Skeletal muscle tissue (tissue), 3 donors: ENCODE measurements at regions not wholly inside any gene's neighbourhood (a gene's known extent, or its start where the extent isn't known, plus 50 kb on each side); places are given as distances from the start of the nearest gene placed in this dataset.

Experiments
- H3K27ac ChIP-seq: one replicate; pipeline ENCODE4 v1.7.0; 2013; ENCODE audit warnings: mild to moderate bottlenecking, low read depth, low read length, inconsistent platforms
- H3K27me3 ChIP-seq, 3 donors: one replicate each; pipeline ENCODE4 v1.7.0; 2013; ENCODE audit warnings: low read length in 3 of 3; ENCODE audit not compliant: control insufficient read depth in 3 of 3, insufficient read depth in 3 of 3
- H3K36me3 ChIP-seq, 3 donors: one replicate each; pipeline ENCODE4 v1.7.0; 2013; ENCODE audit warnings: low read length in 3 of 3; ENCODE audit not compliant: control insufficient read depth in 3 of 3, insufficient read depth in 3 of 3
- H3K4me1 ChIP-seq, 3 donors: one replicate each; pipeline ENCODE4 v1.7.0; 2013; ENCODE audit warnings: low read length in 3 of 3, mild to moderate bottlenecking in 3 of 3; ENCODE audit not compliant: control insufficient read depth in 3 of 3, insufficient read depth in 3 of 3
- H3K4me3 ChIP-seq, 3 donors: one replicate each; pipeline ENCODE4 v1.7.0; 2013; ENCODE audit warnings: low read length in 3 of 3
- H3K9ac ChIP-seq, 3 donors: one replicate each; pipeline ENCODE4 v1.7.0; 2013; ENCODE audit warnings: low read length in 3 of 3, mild to moderate bottlenecking in 3 of 3, moderate library complexity in 2 of 3, low read depth in 1 of 3
- H3K9me3 ChIP-seq, 3 donors: one replicate each; pipeline ENCODE4 v1.7.0; 2013; ENCODE audit warnings: low read length in 3 of 3; ENCODE audit not compliant: control insufficient read depth in 3 of 3
- donor health status: Osteomylitis.

DNA sequence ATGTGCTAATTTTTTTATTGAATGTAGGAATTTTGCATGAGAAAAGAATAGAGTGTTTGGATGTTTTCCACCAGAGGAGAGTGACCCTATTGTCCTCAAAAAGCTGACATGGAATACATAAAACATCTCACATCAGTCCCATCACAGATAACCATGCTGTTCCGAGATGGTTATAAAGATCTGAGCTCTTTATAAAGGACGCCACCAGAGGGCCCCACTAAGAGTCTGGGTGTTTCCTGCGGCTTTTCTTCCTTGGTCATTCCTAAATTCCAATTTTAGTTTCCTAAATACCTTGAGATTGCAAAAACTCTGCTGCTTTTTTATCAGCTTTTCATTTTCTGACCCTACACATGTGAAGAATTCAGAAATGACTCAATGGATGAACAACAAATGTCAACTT is 504.5 kb upstream of the FRG1 start:
- Histone ChIP-seq H3K36me3 (no peaks in the 10 kb centered on the region), H3K4me1 (no peaks in the 10 kb centered on the region), H3K27me3 (no peaks in the 10 kb centered on the region), H3K9me3 (peaks cover 0 to 4% (median 3%) of the 10 kb centered on the region in 3 donors), H3K27ac (no peak overlapping the region), H3K4me3 (no peak overlapping the region), H3K9ac (no peak overlapping the region)

DNA sequence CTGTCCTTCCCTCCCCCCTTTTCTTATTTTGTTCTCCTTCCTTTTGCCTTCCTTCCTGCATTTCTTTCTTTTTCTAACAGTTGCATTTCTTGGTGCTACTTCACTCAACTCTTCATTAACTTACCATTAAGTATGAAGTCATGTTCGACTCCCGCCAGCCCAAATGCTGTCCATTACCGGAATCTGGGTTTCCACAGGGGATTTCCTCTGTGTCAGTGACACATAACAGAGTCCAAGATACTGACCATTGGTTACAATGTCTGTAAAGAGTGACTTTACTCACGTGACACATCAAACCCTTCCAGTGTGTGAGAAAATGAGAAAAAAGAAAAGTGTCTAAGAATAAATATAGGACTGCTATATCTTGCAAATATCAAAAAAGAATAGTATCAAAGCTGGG is 500.0 kb upstream of the FRG1 start:
- no peaks in the 10 kb centered on the region for H3K4me1 ChIP-seq
- H3K27ac ChIP-seq: no peak overlapping the region
- H3K27me3 ChIP-seq: no peaks in the 10 kb centered on the region
- no peak overlapping the region for H3K9ac ChIP-seq
- H3K36me3 ChIP-seq: no peaks in the 10 kb centered on the region
- H3K4me3 ChIP-seq: no peak overlapping the region
- peaks cover 0 to 3% (median 0%) of the 10 kb centered on the region in 3 donors for H3K9me3 ChIP-seq

DNA sequence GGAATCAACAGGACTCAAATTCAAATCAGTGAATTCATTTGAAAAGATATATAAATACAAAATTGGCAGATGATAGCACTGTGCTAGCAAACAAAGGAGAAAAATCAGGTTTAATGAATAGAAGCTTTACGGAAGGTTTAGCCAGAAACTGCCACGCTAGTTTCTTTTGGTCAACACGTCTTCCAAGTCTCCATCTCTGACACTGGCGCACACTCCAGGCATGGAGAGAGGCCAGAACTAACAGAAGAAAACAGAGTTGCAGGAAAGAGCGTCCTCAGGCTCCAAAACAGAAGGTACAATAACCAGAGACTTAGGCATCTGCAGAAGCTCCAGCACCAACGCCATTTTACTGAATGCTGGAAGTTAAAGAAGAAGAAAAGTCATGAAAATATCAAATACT is 497.3 kb upstream of the FRG1 start:
- Histone ChIP-seq H3K9ac (no peak overlapping the region), H3K27ac (no peak overlapping the region), H3K4me1 (no peaks in the 10 kb centered on the region), H3K27me3 (no peaks in the 10 kb centered on the region), H3K4me3 (no peak overlapping the region), H3K36me3 (no peaks in the 10 kb centered on the region), H3K9me3 (peaks cover 0 to under 1% (median 0%) of the 10 kb centered on the region in 3 donors)

DNA sequence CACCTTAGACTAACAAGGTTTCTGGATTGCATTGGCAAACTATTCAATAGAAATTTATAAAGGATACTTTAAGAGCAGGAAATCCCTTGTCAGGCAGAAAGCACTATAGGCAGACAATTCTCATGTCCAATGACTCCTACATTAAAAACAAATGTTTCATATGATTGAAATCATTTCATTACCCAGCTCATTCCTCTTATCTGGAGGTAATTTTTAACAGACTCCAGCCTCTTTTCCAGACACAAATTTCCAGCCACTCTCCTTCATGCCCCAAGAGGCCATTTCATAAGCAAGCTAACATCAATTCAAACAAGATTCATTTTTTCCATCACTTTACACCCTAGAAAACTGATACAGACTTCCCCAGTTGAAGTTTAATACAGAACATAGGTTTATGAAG is 495.1 kb upstream of the FRG1 start:
- no peak overlapping the region for H3K4me3 ChIP-seq

DNA sequence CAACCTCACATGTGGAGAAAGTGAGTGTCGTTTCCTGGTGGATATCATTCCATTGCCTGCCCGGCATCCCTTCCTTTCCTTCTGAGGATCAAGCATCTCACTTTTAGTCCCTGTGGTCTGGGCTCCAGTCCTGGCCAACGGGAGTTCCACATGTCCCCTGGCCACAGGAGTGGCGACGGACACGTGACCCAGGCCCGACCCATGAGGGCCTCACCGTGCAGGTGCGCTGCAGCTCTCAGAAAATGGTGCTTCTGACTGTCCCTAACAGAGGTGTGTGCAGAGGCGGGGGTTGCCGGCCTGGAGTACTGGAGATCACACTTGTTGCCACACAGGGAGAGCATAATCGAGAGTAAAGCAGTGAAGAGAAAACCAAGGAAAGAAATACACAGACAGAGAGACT is 476.9 kb upstream of the FRG1 start:
- no peak overlapping the region for H3K27ac ChIP-seq
- H3K4me3 ChIP-seq: no peak overlapping the region
- H3K36me3 ChIP-seq: no peaks in the 10 kb centered on the region
- H3K9ac ChIP-seq: no peak overlapping the region
- H3K9me3 ChIP-seq: peaks cover 0 to 2% (median 0%) of the 10 kb centered on the region in 3 donors
- H3K4me1 ChIP-seq: no peaks in the 10 kb centered on the region
- H3K27me3 ChIP-seq: no peaks in the 10 kb centered on the region

More for the DNA sequence above, 495.1 kb upstream of the FRG1 start:
- Histone ChIP-seq H3K27ac (no peak overlapping the region), H3K9ac (no peak overlapping the region), H3K9me3 (peaks cover 0 to 4% (median 0%) of the 10 kb centered on the region in 3 donors), H3K27me3 (no peaks in the 10 kb centered on the region), H3K36me3 (no peaks in the 10 kb centered on the region), H3K4me1 (no peaks in the 10 kb centered on the region)

DNA sequence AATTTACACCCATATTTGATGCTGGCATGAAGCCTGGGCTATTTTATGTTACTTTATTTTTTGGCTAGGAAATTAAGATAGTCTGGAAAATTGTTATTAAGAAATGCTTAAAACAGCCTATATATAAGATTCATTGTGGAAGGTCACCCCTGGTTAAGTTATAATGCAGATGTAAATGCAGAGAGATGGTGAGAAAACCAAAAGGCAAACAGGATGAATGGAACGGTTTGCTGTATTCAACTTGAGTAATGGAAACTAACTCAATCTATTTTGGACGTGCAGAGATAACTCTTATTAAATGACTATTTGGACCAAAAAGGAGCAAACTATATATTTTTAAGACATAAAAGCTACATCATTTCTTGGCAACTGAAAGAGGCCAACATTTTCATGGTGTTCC is 446.3 kb upstream of the FRG1 start:
- no peaks in the 10 kb centered on the region for H3K9me3 ChIP-seq
- H3K36me3 ChIP-seq: no peaks in the 10 kb centered on the region
- H3K27ac ChIP-seq: no peak overlapping the region
- H3K27me3 ChIP-seq: no peaks in the 10 kb centered on the region
- H3K4me1 ChIP-seq: no peaks in the 10 kb centered on the region
- H3K4me3 ChIP-seq: no peak overlapping the region
- no peak overlapping the region for H3K9ac ChIP-seq

DNA sequence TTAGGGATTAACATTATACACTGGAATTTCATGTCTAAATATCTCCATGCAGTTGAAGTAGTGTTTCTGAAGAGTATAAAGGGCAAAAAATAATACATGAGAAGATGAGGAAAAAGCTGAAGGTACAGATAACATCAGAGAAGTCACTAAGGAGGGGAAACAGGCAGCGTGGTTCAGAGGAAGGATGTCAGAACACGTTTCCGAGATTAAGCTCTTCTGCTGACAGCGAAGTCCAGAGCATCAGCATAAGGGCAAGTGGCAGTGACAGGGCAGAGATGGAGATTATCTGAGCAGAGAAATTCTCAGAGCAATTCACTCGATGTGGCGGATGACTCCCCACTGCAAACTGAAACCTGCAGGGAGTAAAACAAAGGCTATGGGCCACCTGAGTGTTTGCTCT is 443.2 kb upstream of the FRG1 start:
- Histone ChIP-seq H3K4me1 (no peaks in the 10 kb centered on the region), H3K9ac (no peak overlapping the region), H3K9me3 (peaks cover 0 to 2% (median 0%) of the 10 kb centered on the region in 3 donors), H3K27me3 (no peaks in the 10 kb centered on the region), H3K4me3 (no peak overlapping the region), H3K36me3 (no peaks in the 10 kb centered on the region), H3K27ac (no peak overlapping the region)

DNA sequence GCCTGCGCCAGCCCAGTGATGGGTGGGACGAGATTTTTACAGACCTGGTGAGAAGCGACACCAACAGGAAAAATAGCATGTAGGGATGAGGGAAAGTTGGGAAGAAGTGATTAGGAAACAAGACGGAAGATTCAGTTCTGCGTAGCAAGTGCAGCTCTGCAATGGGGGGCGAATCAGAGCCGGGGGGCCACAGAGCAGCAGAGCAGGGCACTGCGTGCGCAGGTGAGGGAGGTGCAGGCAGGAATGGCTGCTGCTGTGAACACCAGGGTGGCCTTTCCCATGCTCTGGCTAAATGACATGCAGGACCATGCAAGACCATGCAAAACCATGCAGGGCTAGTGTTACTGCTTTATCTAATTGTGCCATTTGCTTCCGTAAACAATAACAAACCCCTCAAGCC is 442.7 kb upstream of the FRG1 start:
- no peak overlapping the region for H3K27ac ChIP-seq
- H3K4me1 ChIP-seq: no peaks in the 10 kb centered on the region
- no peak overlapping the region for H3K4me3 ChIP-seq
- H3K27me3 ChIP-seq: no peaks in the 10 kb centered on the region
- H3K36me3 ChIP-seq: no peaks in the 10 kb centered on the region
- no peak overlapping the region for H3K9ac ChIP-seq
- peaks cover 0 to 2% (median 0%) of the 10 kb centered on the region in 3 donors for H3K9me3 ChIP-seq

DNA sequence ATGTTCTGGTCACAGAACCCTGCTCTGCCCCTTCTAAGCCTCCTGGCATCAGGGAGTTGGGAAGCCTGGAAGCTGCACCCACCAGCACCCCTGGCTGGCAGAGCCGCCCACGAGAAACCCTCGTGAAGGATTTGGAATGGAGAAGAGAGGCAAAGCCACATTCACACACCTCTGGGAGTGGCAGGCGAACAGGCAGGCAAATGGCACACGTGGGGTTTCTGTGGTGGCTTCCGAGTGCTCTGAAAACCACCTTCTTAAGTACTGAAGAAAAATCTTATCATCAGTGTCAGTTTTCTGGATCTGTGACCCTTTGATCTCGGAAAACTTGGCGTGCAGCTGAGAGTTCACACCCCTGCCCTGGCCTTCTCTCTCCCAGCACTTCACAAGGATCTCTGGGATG is 442.2 kb upstream of the FRG1 start:
- Histone ChIP-seq H3K4me1 (no peaks in the 10 kb centered on the region), H3K9me3 (peaks cover 0 to 2% (median 0%) of the 10 kb centered on the region in 3 donors), H3K27me3 (no peaks in the 10 kb centered on the region), H3K27ac (no peak overlapping the region), H3K36me3 (no peaks in the 10 kb centered on the region), H3K4me3 (no peak overlapping the region), H3K9ac (no peak overlapping the region)

DNA sequence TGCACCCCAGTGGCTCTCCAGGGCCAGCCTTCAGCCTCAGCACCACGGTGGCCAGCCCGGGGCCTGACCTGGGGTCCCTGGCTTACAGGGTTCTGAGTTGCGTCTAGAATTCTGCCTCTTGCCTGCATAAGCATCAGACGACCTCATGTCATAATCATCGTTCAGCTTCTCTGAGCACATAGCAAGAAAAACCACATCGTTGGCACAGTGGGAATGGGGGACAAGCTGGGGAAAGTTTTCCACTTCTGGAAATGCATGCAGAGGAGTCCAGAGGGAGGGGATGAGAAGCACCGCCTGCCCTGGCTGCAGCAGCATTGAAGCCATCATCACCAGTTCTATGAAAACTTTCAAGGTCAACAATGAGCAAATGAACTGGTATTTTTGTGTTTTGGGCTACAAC is 441.0 kb upstream of the FRG1 start:
- H3K27me3 ChIP-seq: no peaks in the 10 kb centered on the region
- no peak overlapping the region for H3K4me3 ChIP-seq
- no peak overlapping the region for H3K9ac ChIP-seq
- no peaks in the 10 kb centered on the region for H3K36me3 ChIP-seq
- no peak overlapping the region for H3K27ac ChIP-seq
- peaks cover 0 to 2% (median 0%) of the 10 kb centered on the region in 3 donors for H3K9me3 ChIP-seq
- H3K4me1 ChIP-seq: no peaks in the 10 kb centered on the region

DNA sequence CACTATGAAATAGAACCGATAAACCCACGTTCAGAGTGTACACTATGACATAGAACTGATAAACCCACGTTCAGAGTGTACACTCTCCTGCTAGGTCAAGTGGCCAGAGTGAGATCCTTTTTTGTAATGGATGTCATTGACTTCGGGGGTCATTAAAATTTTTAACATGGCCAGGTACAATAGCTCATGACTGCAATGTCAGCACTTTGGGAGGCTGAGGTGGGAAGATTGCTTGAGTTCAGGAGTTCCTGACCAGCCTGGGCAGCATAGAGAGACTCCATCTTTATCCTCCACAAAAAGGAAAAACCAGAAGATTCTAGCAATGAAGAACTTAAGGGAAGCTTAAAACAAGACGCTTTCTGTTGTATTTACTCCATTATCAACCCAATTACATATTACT is 439.7 kb upstream of the FRG1 start:
- Histone ChIP-seq H3K36me3 (no peaks in the 10 kb centered on the region), H3K9ac (no peak overlapping the region), H3K27ac (no peak overlapping the region), H3K27me3 (no peaks in the 10 kb centered on the region), H3K4me3 (no peak overlapping the region), H3K9me3 (peaks cover 0 to 2% (median 0%) of the 10 kb centered on the region in 3 donors), H3K4me1 (no peaks in the 10 kb centered on the region)
